ENCODE measurements at regions not wholly inside any gene's neighbourhood (a gene's known extent, or its start where the extent isn't known, plus 50 kb on each side); places are given as distances from the start of the nearest gene placed in this dataset.

DNA sequence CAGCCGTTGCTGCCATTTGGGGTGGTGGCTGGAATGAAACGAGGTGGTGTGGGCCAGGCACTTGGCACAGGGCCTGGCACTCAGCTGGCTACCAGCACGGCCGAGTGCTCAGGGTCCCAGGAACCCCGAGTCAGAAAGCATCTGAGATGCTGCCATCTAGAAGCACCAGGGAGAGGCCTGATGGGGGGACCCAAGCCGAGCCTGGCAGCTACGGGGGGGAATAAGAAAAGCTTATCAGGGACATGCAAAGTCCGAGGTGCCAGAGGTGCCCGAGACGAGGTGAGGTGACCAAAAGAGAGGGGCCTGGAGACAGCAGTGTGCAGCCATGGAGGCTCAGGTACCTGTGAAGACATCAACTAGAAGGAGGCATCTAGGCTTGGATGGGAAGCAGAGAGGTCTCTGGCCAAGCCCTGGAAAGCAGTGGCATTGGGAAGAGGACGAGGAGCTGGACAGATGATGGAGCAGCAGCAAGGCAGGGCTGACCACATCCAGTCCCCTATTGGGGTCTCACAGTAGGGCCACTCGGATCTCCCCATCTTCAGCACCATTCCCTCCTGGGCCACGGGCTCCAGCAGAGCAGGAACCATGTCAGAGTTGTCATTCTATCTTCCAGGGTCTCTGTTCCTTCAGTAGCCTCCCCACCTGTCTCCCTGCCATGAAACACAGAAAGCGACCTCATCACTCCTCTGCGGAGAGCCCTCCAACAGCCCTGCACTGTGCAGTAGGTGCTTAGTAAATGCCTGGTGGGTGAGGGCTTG lies 59.3 kb upstream of the DIO3 start:
- no peak for DNase-seq (ENCODE audit: low read depth)

DNA sequence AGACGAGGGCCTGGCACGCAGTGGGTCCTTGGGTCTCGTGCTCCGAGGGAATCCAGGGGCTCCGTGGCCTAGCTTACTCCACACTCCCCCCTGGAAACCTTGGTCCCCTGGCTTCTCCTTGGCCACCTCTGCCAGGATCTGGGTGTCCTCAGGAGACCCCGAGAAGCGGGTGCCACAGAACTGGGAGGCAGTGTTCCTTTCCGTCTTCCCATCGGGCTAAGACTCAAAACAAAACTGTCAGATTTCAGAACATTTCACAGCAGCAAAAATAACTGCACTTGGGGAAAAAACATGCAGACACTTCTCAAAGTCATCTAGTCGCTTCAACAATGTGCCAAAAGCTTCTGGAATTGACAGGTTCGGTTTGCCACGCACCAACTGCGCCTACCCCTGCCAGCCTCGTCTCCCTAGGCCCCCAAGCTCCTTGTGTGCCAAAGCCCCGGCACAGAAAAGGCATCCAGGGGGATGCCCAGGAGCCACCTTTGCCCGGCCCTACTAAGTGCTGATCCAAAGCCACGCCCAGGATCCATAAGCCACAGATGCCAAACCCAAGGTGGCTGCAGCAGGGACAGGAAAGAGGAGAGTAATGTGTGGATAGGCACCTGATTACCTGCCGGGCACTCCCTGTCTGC lies 58.4 kb upstream of the DIO3 start:
- DNase-seq (ENCODE audit: low read depth), result no peak

DNA sequence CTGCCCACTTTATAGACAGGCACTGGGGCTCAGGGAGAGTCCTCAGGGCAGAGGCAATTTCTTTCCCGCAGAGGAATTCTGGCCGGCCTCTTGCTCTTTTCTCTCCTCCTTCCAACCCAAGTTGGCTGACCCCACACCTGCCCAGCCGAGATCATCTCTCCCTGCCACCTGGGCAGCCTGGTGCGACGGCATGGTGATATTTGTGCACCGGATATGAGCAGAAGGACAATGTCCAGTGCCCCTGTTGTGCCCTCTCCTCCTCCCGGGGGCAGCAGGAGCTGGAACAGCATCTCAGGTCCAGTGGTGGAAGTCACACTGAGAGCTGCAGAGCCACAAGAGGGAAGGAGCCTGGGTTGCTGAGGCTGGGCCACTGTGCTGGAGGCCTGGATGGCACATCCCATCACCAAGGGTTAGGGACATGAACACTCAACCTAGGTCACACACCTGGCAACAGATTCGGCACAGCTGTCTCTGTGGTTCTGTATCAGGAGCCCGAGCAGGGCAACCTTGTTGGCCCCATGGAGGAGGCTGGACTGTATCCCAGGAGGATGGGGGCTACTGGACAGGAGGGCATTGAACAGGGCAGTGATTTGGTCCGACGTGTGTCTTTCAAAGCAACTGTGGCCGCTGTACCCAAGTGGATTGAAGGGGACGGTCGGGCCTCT lies 57.7 kb upstream of the DIO3 start:
- no peak for DNase-seq (ENCODE audit: low read depth)

DNA sequence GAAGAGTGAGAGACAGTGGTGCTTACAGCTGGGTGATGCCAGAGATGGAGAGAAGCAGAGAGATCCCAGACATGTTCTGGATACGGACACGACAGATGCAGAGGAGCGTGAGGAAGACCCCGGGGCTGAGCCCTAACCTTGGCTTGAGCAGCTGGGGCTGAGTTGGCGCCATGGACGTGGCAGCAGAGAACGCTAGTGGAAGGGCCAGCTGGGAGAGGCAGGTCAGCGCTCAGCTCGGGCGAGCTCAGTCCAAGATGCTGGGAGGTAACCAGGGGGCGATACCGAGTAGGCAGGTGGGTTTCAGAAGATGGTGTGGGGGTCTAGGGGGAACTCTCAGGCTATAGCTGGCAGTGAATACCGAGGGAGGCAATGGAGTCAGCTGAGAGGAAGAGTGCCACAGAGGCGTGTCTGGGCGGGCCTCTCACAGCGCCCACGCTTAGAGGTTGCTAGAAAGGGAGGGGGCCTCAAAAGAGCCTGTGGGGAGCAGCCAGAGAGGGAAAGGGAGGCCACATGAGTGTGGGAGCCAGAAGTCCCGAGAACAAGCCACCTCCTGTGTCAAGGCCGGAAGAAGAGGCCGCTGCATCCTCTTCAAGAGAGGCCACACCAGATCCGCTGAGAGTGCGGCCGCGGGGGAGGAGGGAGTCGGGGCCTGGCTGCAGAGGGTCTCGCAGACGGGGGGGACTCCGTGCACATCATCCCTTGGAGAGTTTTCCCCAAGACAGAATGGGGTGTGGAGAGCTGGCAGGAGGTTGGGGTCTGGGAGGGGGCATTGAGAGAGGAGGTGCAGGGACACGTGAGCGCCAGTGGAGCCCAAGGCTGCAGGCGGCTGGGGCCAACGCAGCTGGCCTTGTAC lies 57.0 kb upstream of the DIO3 start:
- no peak for DNase-seq (ENCODE audit: low read depth)

DNA sequence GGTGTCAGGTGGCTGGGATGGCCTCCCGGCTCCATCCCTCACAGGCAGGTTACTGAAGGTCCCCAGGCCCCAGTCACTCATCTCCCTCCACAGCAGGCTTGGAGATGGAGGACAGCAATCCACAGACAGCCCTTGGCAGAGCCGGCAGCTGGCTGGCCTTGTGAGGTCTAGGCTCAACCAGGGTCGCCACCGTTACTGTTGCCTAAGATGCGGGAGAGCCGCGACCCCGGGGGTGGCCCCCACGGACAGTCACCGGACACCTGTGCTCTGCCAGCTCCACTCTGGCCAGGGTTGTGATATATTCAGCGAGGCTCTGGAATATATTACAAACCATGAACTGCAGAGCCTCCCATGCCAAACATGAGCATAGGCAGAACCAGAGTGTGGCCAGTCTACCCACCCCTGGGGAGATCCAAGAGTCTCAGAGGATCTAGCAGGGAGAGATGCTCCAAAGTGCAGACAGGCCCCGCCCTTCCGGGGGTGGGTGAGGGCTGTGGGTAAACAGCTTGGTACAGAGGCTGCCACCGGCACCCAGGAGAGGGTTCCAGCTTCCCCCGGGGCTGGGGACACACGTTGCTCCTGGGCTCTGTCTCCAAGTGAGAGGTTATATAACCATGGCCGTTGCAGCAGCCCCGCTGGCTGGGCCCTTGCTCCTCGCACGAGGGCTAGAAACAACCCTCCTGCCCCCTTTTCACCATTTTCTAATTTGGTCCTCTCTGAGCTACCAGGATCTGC lies 55.9 kb upstream of the DIO3 start:
- no peak for DNase-seq (ENCODE audit: low read depth)

DNA sequence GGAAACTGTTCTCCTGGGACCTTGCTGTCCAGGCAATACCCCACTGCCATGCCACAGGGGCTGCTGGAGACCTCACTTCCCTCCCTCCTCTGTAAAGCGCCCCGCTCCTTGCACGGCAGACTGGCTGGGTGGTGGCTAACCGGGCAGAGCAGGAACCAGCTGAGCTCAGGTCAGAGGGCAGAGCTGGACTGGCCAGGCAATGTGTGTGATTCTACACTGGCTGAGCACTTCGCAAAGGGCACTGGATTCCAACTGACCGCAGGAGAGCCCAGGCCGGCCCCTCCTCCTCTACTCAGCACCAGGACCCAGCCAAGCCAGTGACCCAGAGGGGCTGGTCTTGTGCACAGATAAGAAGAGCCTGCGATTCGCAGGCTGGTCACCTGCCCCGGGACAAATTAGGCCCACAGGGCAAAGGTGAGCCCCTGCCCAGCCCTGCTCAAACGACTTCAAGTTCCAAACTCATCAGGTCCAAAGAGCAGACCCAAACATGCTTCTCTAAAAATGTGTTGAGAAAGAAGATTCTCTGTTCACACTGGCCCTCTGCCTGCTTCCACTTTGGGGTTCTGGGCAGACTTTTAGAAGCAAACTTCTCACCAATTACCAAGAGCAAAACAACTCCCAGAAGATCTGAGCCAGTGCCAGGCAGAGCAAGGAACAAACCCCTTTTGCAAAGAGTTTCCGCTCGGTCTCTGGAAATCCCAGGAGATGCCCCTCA lies 54.9 kb upstream of the DIO3 start:
- DNase-seq (ENCODE audit: low read depth), result no peak

DNA sequence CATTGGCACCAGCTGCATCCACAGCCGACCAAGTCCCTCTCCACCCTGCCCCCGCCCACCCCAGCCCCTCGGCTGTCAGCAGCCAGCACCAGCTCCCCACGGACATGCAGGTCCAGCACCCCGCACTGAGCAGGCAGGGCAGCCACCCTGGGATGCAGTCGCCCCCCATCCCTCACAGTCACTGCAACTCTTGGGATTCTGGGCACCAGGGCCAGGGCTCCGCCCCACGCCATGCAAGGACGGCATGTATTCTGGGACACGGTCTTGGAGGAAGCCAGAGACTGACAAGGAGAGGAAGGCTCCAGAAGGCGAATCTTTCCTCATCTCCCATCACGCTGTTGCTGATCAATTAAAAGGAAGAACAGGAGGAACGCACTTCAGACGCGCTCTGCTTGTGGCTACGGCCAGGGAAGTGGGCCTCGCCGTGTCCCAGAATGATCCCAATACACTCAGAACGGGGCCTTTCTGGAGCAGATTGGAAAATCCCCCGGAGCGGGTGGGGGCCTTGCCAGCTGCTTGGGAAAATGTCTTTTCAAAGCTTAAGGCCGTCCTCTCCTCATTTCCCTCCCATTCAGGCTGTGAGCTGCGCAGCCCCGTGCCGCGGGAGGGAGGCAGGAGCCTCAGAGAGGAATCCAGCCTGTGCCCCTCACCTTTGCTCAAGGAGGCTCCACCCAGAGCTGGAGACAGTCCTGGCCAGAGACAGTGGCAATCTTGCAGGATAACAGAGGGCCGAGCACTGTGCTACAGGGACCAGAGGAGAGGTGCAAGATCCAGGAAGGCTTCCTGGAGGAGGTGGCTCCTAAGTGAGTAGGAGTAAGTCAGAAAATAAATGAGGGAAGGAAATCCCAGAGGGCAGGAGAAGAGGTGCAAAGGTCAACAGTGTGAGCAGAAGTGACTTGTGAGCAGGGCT lies 54.1 kb upstream of the DIO3 start:
- DNase-seq (ENCODE audit: low read depth), result no peak

DNA sequence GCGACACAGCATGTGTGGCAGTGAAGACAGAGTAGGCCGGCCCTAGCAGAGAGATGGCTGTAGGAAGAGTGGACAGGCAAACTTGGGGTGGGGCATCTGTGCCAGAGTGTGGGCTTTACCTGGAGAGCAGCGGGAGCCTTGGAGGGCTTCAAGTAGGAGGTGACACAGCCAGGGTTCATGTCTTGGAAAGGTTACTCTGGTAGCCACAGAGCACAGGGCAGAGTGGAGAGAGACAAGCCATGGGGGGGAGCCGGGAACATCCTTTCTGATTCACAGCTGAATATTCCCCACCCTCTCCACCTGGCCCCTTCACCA lies 53.5 kb upstream of the DIO3 start:
- no peak for DNase-seq (ENCODE audit: low read depth)

DNA sequence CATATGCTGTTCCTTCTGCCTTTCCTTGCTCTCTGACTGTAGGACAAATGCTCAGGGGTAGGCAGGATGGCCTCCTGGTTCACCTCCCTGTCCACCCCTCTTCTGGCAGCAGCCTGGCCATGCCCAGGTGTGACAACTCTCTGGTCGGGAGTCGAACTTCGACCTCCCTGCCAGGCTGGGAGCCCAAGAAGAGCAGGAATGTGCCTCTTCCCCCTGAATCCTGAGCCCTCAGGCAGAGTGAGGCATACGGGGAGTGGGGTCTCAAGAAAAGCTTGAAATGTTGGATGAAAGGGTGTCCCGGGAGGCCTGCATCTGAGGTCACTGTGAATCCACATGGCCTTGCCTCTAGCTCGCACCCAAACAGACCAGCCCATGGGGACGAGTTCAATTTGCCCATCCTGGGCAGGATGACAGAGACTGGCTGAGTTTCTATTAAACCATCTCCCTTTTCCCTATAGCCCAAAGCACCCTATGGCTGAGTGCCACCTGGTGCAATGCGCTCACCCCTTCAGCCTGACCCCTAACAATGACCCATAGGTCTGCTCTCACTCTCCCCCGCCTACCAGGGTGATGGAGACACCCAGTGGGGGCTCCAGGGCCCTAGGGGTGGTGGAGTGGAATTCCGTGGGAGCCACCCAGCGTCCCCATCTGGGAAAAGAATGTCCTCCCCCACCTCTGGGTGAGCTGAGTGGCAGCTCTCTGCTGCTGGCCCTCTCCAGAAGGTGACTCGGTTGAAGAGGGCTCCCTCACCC lies 52.9 kb upstream of the DIO3 start:
- no peak for DNase-seq (ENCODE audit: low read depth)

DNA sequence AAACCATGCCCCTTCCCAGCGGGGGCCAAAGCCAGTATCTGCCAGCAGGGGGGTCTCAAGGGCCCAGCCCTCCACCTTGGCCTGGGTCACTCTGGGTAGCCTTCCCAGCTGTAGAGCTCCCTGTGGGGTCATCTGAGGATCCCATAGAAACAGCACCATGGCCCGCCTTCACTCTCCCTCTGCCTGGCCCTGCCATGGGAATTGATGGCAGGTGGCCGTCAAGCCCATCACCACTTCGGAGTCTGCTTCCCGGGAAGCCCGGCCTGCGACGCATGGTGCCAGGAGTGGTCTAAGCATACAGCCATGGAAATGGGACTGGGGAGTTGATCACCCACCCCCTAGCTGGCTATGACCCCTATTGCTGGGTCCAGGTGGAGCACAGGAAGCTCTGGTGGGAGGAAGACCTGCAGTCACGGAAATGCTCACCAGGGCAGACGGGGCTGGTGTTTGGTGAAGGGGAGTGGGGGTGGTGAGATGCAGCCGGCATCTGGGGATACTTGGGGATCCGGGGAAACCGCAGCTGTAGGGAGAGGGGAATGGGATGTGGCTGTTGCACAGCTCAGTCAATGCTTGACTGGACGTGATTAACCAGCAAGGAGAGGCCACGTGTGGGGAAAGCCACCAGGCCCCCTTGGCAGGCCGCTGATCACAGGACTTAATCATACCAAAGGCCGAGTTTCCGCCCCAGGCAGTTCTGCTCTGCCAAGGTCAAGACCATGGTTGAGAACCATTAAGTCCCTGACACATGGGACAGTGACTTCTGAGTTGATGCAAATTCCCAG lies 52.2 kb upstream of the DIO3 start:
- no peak for DNase-seq (ENCODE audit: low read depth)

DNA sequence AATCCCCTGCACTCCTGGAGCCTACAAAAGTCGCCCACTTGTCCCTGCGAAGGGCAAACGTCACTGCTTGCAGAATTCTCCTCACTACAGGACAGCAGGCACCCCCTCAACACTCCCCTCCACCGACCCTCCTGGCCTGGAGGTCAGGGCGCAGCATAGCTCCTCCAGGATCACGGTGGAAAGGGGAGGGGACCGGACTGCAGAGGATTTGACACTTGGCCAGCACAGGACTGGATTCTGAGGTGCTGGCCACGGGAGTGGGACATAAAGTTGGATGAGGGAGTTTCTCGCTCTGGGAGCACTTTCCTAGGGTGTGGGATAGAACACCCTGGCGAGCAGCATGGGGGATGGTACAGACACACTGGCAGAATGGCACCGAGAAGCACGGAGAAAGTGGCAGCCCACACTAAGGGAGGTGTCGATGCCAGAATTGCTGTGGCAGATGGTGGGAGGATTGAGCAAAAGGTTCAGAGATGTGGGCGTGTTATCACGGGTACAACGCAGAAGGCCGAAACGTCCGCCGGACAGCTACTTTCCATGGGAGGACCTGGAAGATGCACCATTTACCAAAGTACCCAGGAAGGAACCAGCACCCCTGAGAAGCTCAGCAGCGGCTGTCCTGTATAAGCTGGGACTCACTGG lies 51.4 kb upstream of the DIO3 start:
- no peak for DNase-seq (ENCODE audit: low read depth)

DNA sequence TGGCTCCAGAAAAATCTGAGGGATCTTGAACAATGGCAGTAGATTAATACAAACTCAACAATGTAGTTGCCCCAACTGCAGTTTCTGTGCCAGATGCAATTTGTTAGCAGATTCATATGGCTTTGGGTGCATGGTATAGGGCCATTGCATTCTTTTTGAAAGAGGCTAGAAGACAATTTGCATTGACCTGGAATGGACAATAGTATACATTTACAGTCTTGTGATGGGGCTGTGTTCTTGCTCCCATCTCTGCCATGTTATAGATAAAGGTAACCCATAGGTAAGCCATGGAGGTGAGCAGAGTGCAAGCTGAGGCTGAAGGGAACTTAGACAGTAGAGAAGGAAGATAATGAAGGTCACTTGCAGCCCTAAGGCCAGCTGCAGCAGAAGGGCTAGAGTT lies 50.1 kb upstream of the DIO3 start:
- no peak for DNase-seq (ENCODE audit: low read depth)
